ENCODE measurements at regions not wholly inside any gene's neighbourhood (a gene's known extent, or its start where the extent isn't known, plus 50 kb on each side); places are given as distances from the start of the nearest gene placed in this dataset.

- H3K27ac Mint-ChIP-seq = no peak overlapping the region
- no peak for DNase-seq
- no peak overlapping the region for H3K4me3 Mint-ChIP-seq
- H3K9me3 Mint-ChIP-seq = no peaks in the 10 kb centered on the region
- peaks cover 57% of the 10 kb centered on the region for H3K4me1 Mint-ChIP-seq (ENCODE audit: low read depth)
- H3K36me3 Mint-ChIP-seq (ENCODE audit: low read depth) = no peaks in the 10 kb centered on the region
- peaks cover 72% of the 10 kb centered on the region for H3K27me3 Mint-ChIP-seq
Measured at GRCh38 chrX:13125188-13125587, 80.8 kb upstream of the FAM9C start.

DNA sequence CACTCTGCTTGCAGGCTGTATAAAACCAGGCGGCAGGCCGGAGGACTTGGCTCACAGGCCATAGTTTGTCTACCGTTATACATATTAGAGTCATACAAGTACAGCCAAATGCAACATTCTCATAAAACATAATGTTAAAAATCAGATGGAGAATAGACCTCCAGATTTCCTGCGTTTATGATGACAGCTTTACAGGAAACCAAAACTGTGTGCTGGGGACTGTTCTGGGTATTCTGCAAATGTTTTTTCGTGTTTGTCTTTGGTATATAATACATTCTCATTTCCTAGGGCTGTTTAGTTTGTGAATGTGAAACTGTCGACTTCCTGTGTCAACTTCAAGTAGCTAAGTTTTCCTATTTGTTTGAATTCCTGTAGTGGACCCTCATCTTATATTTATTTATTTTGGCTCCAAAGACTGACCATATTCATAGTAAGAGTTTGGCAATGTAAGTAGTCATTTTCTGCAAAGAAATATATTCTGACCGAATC lies 79.5 kb upstream of the FAM9C start:
- Mint-ChIP-seq H3K4me1 (ENCODE audit: low read depth) (peaks cover 57% of the 10 kb centered on the region), H3K4me3 (peak overlapping the region; percentile 37), H3K27ac (peak overlapping the region; percentile 73), H3K27me3 (peaks cover 77% of the 10 kb centered on the region), H3K9me3 (no peaks in the 10 kb centered on the region), H3K36me3 (ENCODE audit: low read depth) (no peaks in the 10 kb centered on the region)
- no peak for DNase-seq

DNA sequence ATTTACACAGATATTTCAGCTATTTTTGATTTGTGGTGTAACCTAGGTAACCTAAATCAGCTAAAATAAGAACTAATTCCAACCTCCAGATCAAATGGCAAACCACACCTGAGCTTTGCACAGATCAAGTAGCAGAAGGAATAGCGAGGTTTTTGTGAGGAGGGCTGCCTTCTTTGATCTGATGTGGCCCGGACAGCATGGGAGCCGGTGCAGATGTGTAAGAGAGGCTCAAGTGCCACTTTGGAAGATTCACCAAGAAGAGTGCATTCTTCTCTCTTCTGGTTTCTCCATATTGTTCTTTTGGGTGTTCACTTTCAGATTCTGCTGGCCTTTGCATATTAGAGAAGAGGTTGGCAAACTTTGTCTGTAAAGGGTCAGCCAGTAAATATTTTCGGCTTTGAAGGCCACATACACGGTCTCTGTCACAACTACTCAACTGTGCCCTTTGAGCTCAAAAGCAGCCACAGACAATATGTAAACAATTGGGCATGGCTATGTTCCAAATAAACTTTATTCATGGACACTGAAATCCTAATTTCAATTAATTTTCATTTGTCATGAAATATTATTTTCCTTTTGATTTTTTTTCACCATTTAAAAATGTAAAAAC lies 78.9 kb upstream of the FAM9C start:
- Mint-ChIP-seq H3K4me1 (ENCODE audit: low read depth) (peaks cover 56% of the 10 kb centered on the region), H3K36me3 (ENCODE audit: low read depth) (no peaks in the 10 kb centered on the region), H3K27me3 (peaks cover 78% of the 10 kb centered on the region), H3K27ac (peak overlapping the region; percentile 73), H3K9me3 (no peaks in the 10 kb centered on the region), H3K4me3 (peak overlapping the region; percentile 37)
- no peak for DNase-seq

GRCh38 chrX:13121020-13121555 lies 76.7 kb upstream of the FAM9C start:
- Mint-ChIP-seq H3K4me1 (ENCODE audit: low read depth) (peaks cover 35% of the 10 kb centered on the region), H3K27me3 (peaks cover 75% of the 10 kb centered on the region), H3K4me3 (no peak overlapping the region), H3K9me3 (peaks cover 15% of the 10 kb centered on the region), H3K36me3 (ENCODE audit: low read depth) (no peaks in the 10 kb centered on the region), H3K27ac (no peak overlapping the region)
- DNase-seq = no peak

DNA sequence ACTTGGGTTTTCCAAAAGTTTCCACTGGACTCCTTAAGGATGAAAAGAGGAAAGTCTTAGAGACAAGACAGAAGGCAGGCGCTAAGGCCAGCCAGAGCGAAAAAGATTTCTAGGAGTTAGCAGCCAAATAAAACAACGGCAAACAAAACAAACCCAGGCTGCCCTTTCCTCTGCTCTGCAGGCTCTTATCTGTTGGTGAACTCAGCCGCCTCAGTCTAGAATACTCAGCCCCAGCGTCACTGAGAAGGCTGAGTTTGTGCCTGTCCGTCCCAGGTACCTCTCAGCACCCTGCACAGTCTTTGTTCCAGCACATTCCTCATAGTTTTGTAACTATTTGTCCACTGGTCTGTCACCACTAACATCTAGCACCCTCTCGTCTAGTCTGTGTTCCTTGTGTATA lies 75.6 kb upstream of the FAM9C start:
- H3K27ac Mint-ChIP-seq = no peak overlapping the region
- H3K4me3 Mint-ChIP-seq = no peak overlapping the region
- H3K36me3 Mint-ChIP-seq (ENCODE audit: low read depth) = no peaks in the 10 kb centered on the region
- H3K9me3 Mint-ChIP-seq = peaks cover 15% of the 10 kb centered on the region
- H3K27me3 Mint-ChIP-seq = peaks cover 74% of the 10 kb centered on the region
- no peak for DNase-seq
- H3K4me1 Mint-ChIP-seq (ENCODE audit: low read depth) = peaks cover 33% of the 10 kb centered on the region

GRCh38 chrX:13119386-13119785 lies 75.0 kb upstream of the FAM9C start:
- Mint-ChIP-seq H3K27me3 (peaks cover 74% of the 10 kb centered on the region), H3K36me3 (ENCODE audit: low read depth) (no peaks in the 10 kb centered on the region), H3K4me3 (no peak overlapping the region), H3K27ac (no peak overlapping the region), H3K9me3 (peaks cover 15% of the 10 kb centered on the region), H3K4me1 (ENCODE audit: low read depth) (peaks cover 27% of the 10 kb centered on the region)
- DNase-seq = no peak

GRCh38 chrX:13115146-13115855 lies 70.9 kb upstream of the FAM9C start:
- Mint-ChIP-seq H3K27ac (no peak overlapping the region), H3K4me3 (no peak overlapping the region), H3K36me3 (ENCODE audit: low read depth) (no peaks in the 10 kb centered on the region), H3K9me3 (peaks cover 15% of the 10 kb centered on the region), H3K4me1 (ENCODE audit: low read depth) (peaks cover 6% of the 10 kb centered on the region), H3K27me3 (peaks cover 74% of the 10 kb centered on the region)
- no peak for DNase-seq

DNA sequence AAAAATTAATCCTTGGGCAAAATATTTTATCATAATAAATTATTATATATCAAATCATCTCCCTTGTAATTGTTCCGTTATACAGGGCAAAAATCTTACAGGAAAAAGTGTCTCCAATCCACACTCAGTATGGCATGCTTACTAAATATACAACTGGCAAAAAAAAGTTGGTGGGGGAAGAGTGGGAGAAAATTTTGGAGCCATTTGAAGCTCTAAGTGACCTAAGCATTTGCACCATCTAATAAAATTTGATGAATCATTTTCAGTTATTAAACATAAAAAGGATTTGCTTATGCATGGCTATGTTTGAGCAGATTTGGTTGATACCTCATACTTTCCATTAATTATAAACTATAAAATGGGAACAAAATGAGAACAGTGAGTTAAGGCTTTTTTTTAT lies 68.1 kb upstream of the FAM9C start:
- no peak overlapping the region for H3K27ac Mint-ChIP-seq
- H3K4me1 Mint-ChIP-seq (ENCODE audit: low read depth) = peaks cover 10% of the 10 kb centered on the region
- H3K27me3 Mint-ChIP-seq = peaks cover 59% of the 10 kb centered on the region
- H3K36me3 Mint-ChIP-seq (ENCODE audit: low read depth) = no peaks in the 10 kb centered on the region
- H3K4me3 Mint-ChIP-seq = no peak overlapping the region
- DNase-seq = no peak
- H3K9me3 Mint-ChIP-seq = peaks cover 7% of the 10 kb centered on the region

GRCh38 chrX:13110433-13111324 lies 66.3 kb upstream of the FAM9C start:
- DNase-seq = no peak
- H3K9me3 Mint-ChIP-seq = no peaks in the 10 kb centered on the region
- H3K4me1 Mint-ChIP-seq (ENCODE audit: low read depth) = peaks cover 10% of the 10 kb centered on the region
- no peaks in the 10 kb centered on the region for H3K36me3 Mint-ChIP-seq (ENCODE audit: low read depth)
- peaks cover 58% of the 10 kb centered on the region for H3K27me3 Mint-ChIP-seq
- H3K27ac Mint-ChIP-seq = no peak overlapping the region
- no peak overlapping the region for H3K4me3 Mint-ChIP-seq

DNA sequence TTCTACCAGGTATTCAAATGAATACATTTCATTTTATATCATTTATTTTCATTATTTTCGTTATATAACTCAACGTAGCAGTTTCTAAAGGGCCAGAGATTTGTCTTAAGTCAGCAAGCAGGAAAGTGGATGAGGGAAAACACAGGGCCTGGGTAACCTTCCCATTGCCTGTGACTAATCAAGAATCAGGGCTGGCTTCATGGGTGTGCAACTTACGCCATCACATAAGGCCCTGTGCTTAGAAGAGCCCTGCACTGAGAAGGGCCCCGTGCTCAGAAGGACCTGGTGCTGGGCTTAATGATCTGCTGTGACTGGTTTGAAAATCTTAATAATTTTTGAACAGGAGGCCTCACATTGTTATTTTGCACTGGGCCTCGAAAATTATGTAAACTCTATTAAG lies 65.4 kb upstream of the FAM9C start:
- H3K4me3 Mint-ChIP-seq = no peak overlapping the region
- no peak for DNase-seq
- peaks cover 55% of the 10 kb centered on the region for H3K27me3 Mint-ChIP-seq
- H3K9me3 Mint-ChIP-seq = no peaks in the 10 kb centered on the region
- peaks cover 10% of the 10 kb centered on the region for H3K4me1 Mint-ChIP-seq (ENCODE audit: low read depth)
- no peaks in the 10 kb centered on the region for H3K36me3 Mint-ChIP-seq (ENCODE audit: low read depth)
- H3K27ac Mint-ChIP-seq = no peak overlapping the region

- Mint-ChIP-seq H3K4me1 (ENCODE audit: low read depth) (peaks cover 41% of the 10 kb centered on the region), H3K27me3 (peaks cover 74% of the 10 kb centered on the region), H3K36me3 (ENCODE audit: low read depth) (no peaks in the 10 kb centered on the region), H3K27ac (no peak overlapping the region), H3K9me3 (no peaks in the 10 kb centered on the region), H3K4me3 (no peak overlapping the region)
- DNase-seq = no peak
Measured at GRCh38 chrX:13103914-13104274, 59.5 kb upstream of the FAM9C start.

DNA sequence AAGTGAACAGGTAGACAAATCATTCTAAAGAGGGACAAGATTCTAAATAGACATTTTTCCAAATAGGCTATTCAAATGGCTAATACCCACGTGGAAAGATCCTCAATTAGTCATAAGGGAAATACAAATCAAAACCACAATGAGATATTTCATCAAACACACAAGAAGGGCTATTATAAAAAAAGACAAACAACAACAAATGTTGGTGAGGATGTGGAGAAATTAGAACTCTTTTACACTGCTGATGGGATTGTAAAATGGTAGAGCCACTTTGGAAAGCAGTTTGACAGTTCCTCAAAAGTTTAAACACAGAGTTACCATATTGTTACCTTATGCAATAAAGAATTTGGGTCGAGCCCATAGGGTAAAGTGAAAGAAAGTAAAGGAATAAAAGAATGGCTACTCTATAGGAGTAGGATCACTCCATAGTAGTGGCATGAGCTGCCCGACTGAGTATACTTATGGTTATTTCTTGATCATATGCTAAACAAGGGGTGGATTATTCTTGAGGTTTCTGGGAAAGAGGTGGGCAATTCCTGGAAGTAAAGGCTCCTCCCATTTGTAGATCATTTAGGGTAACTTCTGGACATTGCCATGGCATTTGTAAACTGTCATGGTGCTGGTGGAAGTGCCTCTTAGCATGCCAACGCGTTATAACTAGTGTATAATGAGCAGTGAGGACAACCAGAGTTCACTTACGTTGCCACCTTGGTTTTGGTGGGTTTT lies 58.9 kb upstream of the FAM9C start:
- Mint-ChIP-seq H3K4me3 (no peak overlapping the region), H3K27ac (no peak overlapping the region), H3K36me3 (ENCODE audit: low read depth) (no peaks in the 10 kb centered on the region), H3K27me3 (peaks cover 74% of the 10 kb centered on the region), H3K9me3 (no peaks in the 10 kb centered on the region), H3K4me1 (ENCODE audit: low read depth) (peaks cover 42% of the 10 kb centered on the region)
- DNase-seq = no peak

GRCh38 chrX:13102636-13103035 lies 58.2 kb upstream of the FAM9C start:
- H3K9me3 Mint-ChIP-seq = no peaks in the 10 kb centered on the region
- no peaks in the 10 kb centered on the region for H3K36me3 Mint-ChIP-seq (ENCODE audit: low read depth)
- H3K4me3 Mint-ChIP-seq = no peak overlapping the region
- DNase-seq = no peak
- H3K4me1 Mint-ChIP-seq (ENCODE audit: low read depth) = peaks cover 43% of the 10 kb centered on the region
- peaks cover 80% of the 10 kb centered on the region for H3K27me3 Mint-ChIP-seq
- H3K27ac Mint-ChIP-seq = no peak overlapping the region

Measured in activated T-cell treated with anti-CD3 and anti-CD28 coated beads, Interleukin-2, amount 50 U/mL, for 24 hours (primary cell).